HG03565 (cell line): ENCODE measurements at regions not wholly inside any gene's neighbourhood (a gene's known extent, or its start where the extent isn't known, plus 50 kb on each side); places are given as distances from the start of the nearest gene placed in this dataset.
"Not testable (repeated sequence)": the region's sequence is repeated elsewhere in the genome, so short reads cannot be mapped to it uniquely, and the experiment has no call there.

Experiments used
- ATAC-seq: cut with Tn5 transposase; IDR thresholded peaks from one replicate; pipeline ENCODE4 v1.9.1; 2021; ENCODE audit warnings: mild to moderate bottlenecking, moderate library complexity; ENCODE audit not compliant: unreplicated experiment

DNA sequence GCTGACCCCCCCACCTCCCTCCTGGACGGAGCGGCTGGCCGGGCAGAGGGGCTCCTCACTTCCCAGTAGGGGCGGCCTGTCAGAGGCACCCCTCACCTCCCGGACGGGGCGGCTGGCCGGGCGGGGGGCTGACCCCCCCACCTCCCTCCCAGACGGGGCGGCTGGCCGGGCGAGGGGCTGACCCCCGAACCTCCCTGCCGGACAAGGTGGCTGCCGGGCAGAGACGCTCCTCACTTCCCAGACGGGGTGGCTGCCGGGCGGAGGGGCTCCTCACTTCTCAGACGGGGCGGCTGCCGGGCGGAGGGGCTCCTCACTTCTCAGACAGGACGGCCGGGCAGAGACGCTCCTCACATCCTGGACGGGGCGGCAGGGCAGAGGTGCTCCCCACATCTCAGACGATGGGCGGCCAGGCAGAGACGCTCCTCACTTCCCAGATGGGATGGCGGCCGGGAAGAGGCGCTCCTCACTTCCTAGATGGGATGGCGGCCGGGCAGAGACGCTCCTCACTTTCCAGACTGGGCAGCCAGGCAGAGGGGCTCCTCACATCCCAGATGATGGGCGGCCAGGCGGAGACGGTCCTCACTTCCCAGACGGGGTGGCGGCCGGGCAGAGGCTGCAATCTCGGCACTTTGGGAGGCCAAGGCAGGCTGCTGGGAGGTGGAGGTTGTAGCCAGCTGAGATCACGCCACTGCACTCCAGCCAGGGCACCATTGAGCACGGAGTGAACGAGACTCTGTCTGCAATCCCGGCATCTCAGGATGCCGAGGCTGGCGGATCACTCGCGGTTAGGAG lies 66.2 kb upstream of the PAPPA2 start:
- ATAC-seq, result not testable (repeated sequence)

DNA sequence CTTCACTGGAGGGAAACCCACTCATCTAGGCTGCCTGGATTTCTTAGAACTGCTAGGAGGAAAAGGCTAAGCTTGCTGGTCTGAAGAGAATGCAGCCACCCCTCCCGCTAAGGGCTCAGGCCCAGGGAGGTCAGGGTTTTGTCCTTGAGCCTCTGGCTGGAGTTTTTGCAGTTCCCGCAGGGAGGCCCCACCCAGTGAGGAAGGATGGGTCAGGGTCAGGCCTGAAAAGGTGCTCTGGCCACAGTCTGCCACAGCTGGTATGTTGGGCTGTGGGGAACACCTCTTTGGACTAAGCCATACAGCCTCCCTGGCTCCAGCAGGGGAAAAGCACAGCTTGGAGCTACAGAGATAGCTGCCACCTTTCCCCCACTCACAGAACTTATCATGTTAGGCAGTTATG lies 71.4 kb upstream of the PAPPA2 start:
- ATAC-seq, result no peak

- ATAC-seq, result no peak
These were observed 78.1 kb upstream of the PAPPA2 start for GRCh38 chr1:176384841-176385240.

GRCh38 chr1:176382163-176382562 lies 80.8 kb upstream of the PAPPA2 start:
- no peak for ATAC-seq

DNA sequence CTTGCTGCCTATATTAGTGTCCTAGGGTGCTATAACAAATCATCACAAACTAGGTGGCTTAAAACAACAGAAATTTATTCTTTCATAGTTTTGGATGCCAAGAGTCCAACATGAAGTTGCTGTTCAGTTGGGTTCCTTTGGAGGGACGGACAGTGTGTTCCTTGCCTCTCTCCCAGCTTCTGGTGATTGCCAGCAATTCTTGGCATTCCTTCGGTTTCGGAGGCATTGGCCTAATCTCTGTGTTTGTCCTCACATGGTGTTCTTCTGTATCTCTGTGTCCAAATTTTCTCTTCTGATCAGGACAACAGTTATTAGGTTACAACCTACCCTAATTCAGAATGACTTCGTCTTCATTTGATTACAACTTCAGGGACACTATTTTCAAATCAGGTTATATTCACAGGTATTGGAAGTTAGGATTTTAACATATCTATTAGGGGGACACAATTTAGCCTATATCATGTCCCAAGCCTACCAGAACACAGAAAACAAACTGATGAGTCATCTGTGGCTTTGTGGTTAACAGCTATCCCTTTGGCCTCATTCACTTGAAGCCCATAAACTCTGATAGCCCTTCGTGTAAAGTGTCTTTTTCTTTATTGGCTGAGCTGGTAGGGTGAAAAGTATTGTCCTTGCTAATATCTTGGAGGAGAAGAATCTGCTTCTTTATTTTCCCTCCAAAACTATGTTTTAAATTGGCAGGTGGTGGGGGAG lies 83.2 kb upstream of the PAPPA2 start:
- no peak for ATAC-seq

DNA sequence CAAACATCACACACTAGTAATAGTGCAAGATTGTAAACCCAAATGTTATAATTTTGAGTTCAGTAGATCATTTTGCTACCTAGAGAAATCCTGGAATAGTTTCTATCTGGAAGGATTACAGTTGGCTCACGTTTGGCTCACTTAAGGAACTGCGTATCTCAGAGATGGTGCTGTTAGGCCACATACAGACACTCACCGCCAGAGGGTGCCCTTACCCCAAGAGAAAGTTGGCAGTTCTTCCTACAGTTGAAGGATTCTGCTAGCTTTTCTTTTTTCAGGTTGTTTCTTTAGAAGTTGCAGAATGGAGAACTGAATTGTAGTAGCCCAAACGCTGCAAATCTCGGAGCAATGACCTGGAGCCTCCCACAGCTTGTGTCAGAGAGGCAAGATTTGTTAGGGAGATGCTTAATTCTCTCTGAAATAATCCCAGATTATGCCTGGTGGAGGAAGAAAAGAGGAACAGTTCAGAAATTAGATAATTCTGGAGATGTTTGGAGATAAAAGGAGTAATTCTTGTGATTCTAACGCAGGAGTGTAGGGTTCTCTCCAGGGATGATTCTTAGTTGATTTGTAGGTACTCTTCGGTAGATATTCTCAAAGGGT lies 87.9 kb upstream of the PAPPA2 start:
- ATAC-seq, result peak; percentile 91

DNA sequence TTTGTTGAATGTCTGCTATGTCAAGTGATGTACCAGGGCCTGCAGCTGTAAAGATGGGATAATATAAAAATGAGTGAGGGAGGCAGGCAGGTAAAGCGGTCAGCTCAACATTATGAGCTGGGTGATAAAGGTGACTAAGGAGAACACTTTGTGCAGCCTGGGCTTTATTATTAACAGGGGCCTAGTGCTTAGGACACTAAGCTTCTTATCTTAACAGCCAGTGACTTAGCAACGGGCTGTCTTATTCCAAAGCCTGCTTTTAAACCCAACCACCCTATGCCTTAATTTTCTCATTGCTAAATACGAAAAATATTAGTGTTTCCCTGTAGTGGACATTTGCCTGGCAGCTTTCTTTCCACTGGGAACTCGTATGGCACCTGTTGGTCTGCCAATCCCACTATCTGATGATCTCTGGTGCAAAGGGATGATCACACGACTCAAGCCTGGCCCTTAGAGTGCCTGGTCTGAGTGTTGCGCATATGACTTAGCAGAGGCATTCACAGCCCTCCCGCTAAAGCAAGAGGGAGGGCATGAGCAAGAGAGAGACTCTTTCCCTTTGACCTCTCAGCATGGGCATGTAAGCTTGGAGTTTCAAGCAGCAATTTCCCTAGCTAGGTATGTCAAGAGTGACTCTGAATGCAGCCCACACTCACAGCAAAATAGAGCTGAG lies 98.6 kb upstream of the PAPPA2 start:
- ATAC-seq, result no peak

DNA sequence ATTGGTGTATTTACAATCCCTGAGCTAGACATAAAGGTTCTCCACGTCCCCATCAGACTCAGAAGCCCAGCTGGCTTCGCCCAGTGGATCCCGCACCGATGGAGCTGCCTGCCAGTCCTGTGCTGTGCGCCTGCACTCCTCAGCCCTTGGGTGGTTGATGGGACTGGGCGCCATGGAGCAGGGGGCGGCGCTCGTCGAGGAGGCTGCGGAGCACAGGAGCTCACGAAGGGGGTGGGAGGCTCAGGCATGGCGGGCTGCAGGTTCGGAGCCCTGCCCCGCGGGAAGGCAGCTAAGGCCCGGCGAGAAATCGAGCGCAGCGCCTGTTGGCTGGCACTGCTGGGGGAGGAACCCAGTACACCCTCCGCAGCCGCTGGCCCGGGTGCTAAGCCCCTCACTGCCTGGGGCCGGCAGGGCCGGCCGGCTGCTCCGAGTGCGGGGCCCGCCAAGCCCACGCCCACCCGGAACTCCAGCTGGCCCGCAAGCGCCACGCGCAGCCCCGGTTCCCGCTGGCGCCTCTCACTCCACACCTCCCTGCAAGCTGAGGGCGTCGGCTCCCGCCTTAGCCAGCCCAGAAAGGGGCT lies 113.8 kb upstream of the PAPPA2 start:
- ATAC-seq, result not testable (repeated sequence)

- no peak for ATAC-seq
These were observed 121.3 kb upstream of the PAPPA2 start for GRCh38 chr1:176341656-176342055.

GRCh38 chr1:176338877-176339276 lies 124.1 kb upstream of the PAPPA2 start:
- ATAC-seq, result no peak

GRCh38 chr1:176330782-176331181 lies 123.7 kb upstream of the COP1 start:
- ATAC-seq, result no peak

GRCh38 chr1:176325664-176326063 lies 118.6 kb upstream of the COP1 start:
- ATAC-seq, result no peak

- ATAC-seq, result no peak
These were observed 116.4 kb upstream of the COP1 start for GRCh38 chr1:176323472-176323871.

- ATAC-seq, result no peak
These were observed 108.6 kb upstream of the COP1 start for GRCh38 chr1:176315519-176316220.

DNA sequence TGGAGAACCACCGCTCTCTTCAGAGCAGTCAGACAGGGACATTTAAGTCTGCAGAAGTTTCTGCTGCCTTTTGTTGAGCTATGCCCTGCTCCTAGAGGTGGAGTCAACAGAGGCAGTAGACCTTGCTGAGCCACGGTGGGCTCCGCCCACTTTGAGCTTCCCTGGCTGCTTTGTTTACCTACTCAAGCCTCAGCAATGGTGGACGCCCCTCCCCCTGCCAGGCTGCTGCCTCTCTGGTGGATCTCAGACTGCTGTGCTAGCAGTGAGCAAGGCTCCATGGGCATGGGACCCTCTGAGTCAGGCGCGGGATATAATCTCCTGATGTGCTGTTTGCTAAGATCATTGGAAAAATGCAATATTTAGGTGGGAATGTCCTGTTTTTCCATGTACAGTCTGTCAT lies 89.5 kb upstream of the COP1 start:
- not testable (repeated sequence) for ATAC-seq

DNA sequence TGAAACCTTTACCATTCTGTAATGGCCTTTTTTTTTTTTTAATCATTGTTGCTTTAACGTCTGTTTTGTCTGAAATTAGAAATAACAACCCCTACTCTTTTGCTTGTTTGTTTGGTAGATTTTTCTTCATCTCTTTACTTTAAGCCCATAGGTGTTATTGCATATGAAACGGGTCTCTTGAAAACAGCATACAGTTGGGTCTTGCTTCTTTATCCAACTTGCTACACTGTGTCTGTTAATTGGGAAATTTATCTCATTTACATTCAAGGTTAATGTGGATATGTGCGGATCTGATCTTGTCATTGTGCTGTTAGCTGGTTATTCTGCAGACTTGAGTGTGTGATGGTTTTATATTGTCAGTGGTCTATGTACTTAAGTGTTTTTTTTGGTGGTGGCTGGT lies 78.9 kb upstream of the COP1 start:
- no peak for ATAC-seq

DNA sequence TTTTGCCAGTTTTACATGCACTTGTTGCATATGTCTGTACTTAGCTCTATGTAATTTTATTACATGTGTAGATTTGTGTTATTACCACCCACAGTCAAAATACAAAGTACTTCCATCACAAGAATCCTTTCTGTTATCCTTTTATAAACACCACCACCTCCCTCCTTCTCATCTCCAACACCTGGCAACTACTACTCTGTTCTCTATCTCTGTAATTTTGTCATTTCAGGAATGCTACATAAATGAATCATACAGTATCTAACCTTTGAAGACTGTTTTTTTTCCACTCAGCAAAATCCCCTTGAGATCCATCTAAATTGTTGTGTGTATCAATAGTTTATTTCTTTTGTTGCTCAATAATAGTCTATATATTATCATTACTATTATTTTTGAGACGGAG lies 64.5 kb upstream of the COP1 start:
- no peak for ATAC-seq
